GM23248 (cell line): ENCODE measurements at regions not wholly inside any gene's neighbourhood (a gene's known extent, or its start where the extent isn't known, plus 50 kb on each side); places are given as distances from the start of the nearest gene placed in this dataset.
"Not testable (repeated sequence)": the region's sequence is repeated elsewhere in the genome, so short reads cannot be mapped to it uniquely, and the experiment has no call there.

Source experiments
- DNase-seq: peaks from one replicate; pipeline ENCODE4 v3.0.0-alpha.2; 2015
- H2AFZ ChIP-seq: fragments of 200-600 bp; sonication (generic); 2 replicates; pipeline ENCODE4 v1.6.1; 2016; ENCODE audit warnings: antibody characterized with exemption
- H3F3A ChIP-seq: fragments of 200-600 bp; sonication (generic); 2 replicates; pipeline ENCODE4 v1.6.1; 2016; ENCODE audit warnings: mild to moderate bottlenecking, antibody characterized with exemption, mixed run types; ENCODE audit not compliant: insufficient read depth
- H3K27ac ChIP-seq: fragments of 200-600 bp; sonication (generic); 2 replicates; pipeline ENCODE4 v1.5.1; 2016; ENCODE audit warnings: mild to moderate bottlenecking
- H3K27me3 ChIP-seq: fragments of 200-600 bp; sonication (generic); replicated peaks from 2 replicates; pipeline ENCODE4 v1.6.1; 2016; ENCODE audit warnings: mild to moderate bottlenecking; ENCODE audit not compliant: insufficient read depth
- H3K36me3 ChIP-seq: fragments of 200-600 bp; sonication (generic); 2 replicates; pipeline ENCODE4 v1.6.1; 2016; ENCODE audit warnings: low read depth, mild to moderate bottlenecking
- H3K4me1 ChIP-seq: fragments of 200-600 bp; sonication (generic); 2 replicates; pipeline ENCODE4 v1.6.1; 2016; ENCODE audit warnings: mild to moderate bottlenecking; ENCODE audit not compliant: insufficient read depth
- H3K4me2 ChIP-seq: fragments of 200-600 bp; sonication (generic); one replicate; pipeline ENCODE4 v1.6.1; 2016; ENCODE audit warnings: mild to moderate bottlenecking; ENCODE audit not compliant: unreplicated experiment
- H3K4me3 ChIP-seq: fragments of 200-600 bp; sonication (generic); 2 replicates; pipeline ENCODE4 v1.5.1; 2016; ENCODE audit warnings: mild to moderate bottlenecking
- H3K79me2 ChIP-seq: fragments of 200-600 bp; sonication (generic); 2 replicates; pipeline ENCODE4 v1.6.1; 2016; ENCODE audit warnings: mild to moderate bottlenecking; ENCODE audit not compliant: insufficient read depth
- H3K9ac ChIP-seq: fragments of 200-600 bp; sonication (generic); 2 replicates; pipeline ENCODE4 v1.6.1; 2016; ENCODE audit warnings: mild to moderate bottlenecking
- H3K9me2 ChIP-seq: fragments of 200-600 bp; sonication (generic); 2 replicates; pipeline ENCODE4 v1.6.1; 2016; ENCODE audit warnings: mixed run types, mild to moderate bottlenecking, moderate library complexity; ENCODE audit not compliant: insufficient read depth
- H3K9me3 ChIP-seq: fragments of 200-600 bp; sonication (generic); one replicate; pipeline ENCODE4 v1.6.1; 2017; ENCODE audit warnings: low read depth
- H4K20me1 ChIP-seq: fragments of 200-600 bp; sonication (generic); 2 replicates; pipeline ENCODE4 v1.6.0; 2016; ENCODE audit not compliant: insufficient read depth
- EZH2 ChIP-seq: fragments of 200-600 bp; sonication (generic); IDR thresholded peaks from 2 replicates; pipeline ENCODE4 v1.6.1; 2018; ENCODE audit warnings: antibody characterized with exemption, mild to moderate bottlenecking; ENCODE audit not compliant: insufficient read depth, poor library complexity, severe bottlenecking
- EZH2phosphoT487 ChIP-seq: fragments of 200-600 bp; sonication (generic); IDR thresholded peaks from 2 replicates; pipeline ENCODE4 v1.6.1; 2018; ENCODE audit warnings: antibody characterized with exemption, moderate library complexity, mild to moderate bottlenecking, low read depth; ENCODE audit not compliant: insufficient read depth
- WGBS, 2 experiments: methylation state at CpG; one replicate each; pipeline ENCODE4 v1.1.6; 2015 to 2017; ENCODE audit warnings: low lambda C conversion rate in 2 of 2, low coverage in 1 of 2; ENCODE audit errors: missing lambda C conversion rate in 2 of 2; 5-methylcytosine and 5-hydroxymethylcytosine counted together
- in situ Hi-C: fragments of 300-500 bp; cut with MboI; formaldehyde crosslinking; loops from 2 replicates; pipeline ENCODE4 v1.15.0; 2020

GRCh38 chr6:153476243-153476642, 345.2 kb upstream of the RGS17 start:
- H3K27ac ChIP-seq: no peak overlapping the region
- no peak overlapping the region for H2AFZ ChIP-seq
- TF ChIP-seq EZH2phosphoT487 (no peak), EZH2 (no peak)

GRCh38 chr6:153465050-153465449, 334.0 kb upstream of the RGS17 start:
- H3K9me3 ChIP-seq: no peaks in the 10 kb centered on the region
- H4K20me1 ChIP-seq: no peaks in the 10 kb centered on the region
- no peak overlapping the region for H3K27ac ChIP-seq
- 15 to 25% methylated on average over 2 of the region's 2 CpGs for WGBS, 2 experiments
- no peak for TF ChIP-seq EZH2phosphoT487
- no peak for TF ChIP-seq EZH2
- H3K4me2 ChIP-seq: no peak overlapping the region
- no peak overlapping the region for H2AFZ ChIP-seq
- no peaks in the 10 kb centered on the region for H3K27me3 ChIP-seq
- H3K9me2 ChIP-seq: no peaks in the 10 kb centered on the region
- H3K36me3 ChIP-seq: no peaks in the 10 kb centered on the region
- H3F3A ChIP-seq: no peaks in the 10 kb centered on the region
- H3K9ac ChIP-seq: no peak overlapping the region
- in situ Hi-C loops: no loop called here
- no peaks in the 10 kb centered on the region for H3K79me2 ChIP-seq
- DNase-seq: no peak
- no peak overlapping the region for H3K4me3 ChIP-seq
- no peaks in the 10 kb centered on the region for H3K4me1 ChIP-seq

More at GRCh38 chr6:153476243-153476642, 345.2 kb upstream of the RGS17 start:
- Histone ChIP-seq H3K9me3 (no peaks in the 10 kb centered on the region), H3K4me3 (no peak overlapping the region), H3K36me3 (no peaks in the 10 kb centered on the region), H3K4me2 (no peak overlapping the region), H3K4me1 (no peaks in the 10 kb centered on the region), H3K9ac (no peak overlapping the region), H3F3A (no peaks in the 10 kb centered on the region), H3K9me2 (0 out of 2 replicates have a peak, but pooled peaks cover 3% of the 10 kb centered on the region), H3K27me3 (no peaks in the 10 kb centered on the region), H4K20me1 (no peaks in the 10 kb centered on the region), H3K79me2 (no peaks in the 10 kb centered on the region)
- no peak for DNase-seq
- in situ Hi-C loops: no loop called here
- WGBS, 2 experiments: 39 to 46% methylated on average over 6 of the region's 6 CpGs

- Histone ChIP-seq H2AFZ (no peak overlapping the region), H3F3A (no peaks in the 10 kb centered on the region), H3K4me1 (no peaks in the 10 kb centered on the region), H3K79me2 (no peaks in the 10 kb centered on the region), H3K27ac (no peak overlapping the region), H3K9ac (no peak overlapping the region), H3K4me2 (no peak overlapping the region), H3K9me3 (no peaks in the 10 kb centered on the region), H3K36me3 (no peaks in the 10 kb centered on the region), H4K20me1 (no peaks in the 10 kb centered on the region), H3K9me2 (no peaks in the 10 kb centered on the region), H3K27me3 (no peaks in the 10 kb centered on the region), H3K4me3 (no peak overlapping the region)
- DNase-seq: peak; percentile 15
- in situ Hi-C loops: no loop called here
- TF ChIP-seq EZH2: no peak
- no peak for TF ChIP-seq EZH2phosphoT487
These were observed 318.2 kb upstream of the RGS17 start for GRCh38 chr6:153449279-153449678.

GRCh38 chr6:153442749-153443148, 311.7 kb upstream of the RGS17 start:
- H3K9me3 ChIP-seq, H2AFZ ChIP-seq, H3K27me3 ChIP-seq, in situ Hi-C loops, DNase-seq, H3K4me3 ChIP-seq, H3K79me2 ChIP-seq, H3K4me1 ChIP-seq, H3K9me2 ChIP-seq, H4K20me1 ChIP-seq, H3K9ac ChIP-seq, H3K4me2 ChIP-seq, H3F3A ChIP-seq, H3K36me3 ChIP-seq, H3K27ac ChIP-seq: not testable (repeated sequence)
- WGBS, 2 experiments: 3 to 13% methylated on average over 2 of the region's 2 CpGs

GRCh38 chr6:153442096-153442495, 311.0 kb upstream of the RGS17 start:
- H3K4me3 ChIP-seq: no peak overlapping the region
- H3K4me1 ChIP-seq: no peaks in the 10 kb centered on the region
- no peaks in the 10 kb centered on the region for H3K36me3 ChIP-seq
- H2AFZ ChIP-seq: no peak overlapping the region
- no peak overlapping the region for H3K27ac ChIP-seq
- no peaks in the 10 kb centered on the region for H3K79me2 ChIP-seq
- no peaks in the 10 kb centered on the region for H3F3A ChIP-seq
- H3K9me2 ChIP-seq: no peaks in the 10 kb centered on the region
- no peaks in the 10 kb centered on the region for H4K20me1 ChIP-seq
- in situ Hi-C loops: no loop called here
- H3K27me3 ChIP-seq: no peaks in the 10 kb centered on the region
- H3K9ac ChIP-seq: no peak overlapping the region
- 3 to 6% methylated on average over 2 of the region's 2 CpGs for WGBS, 2 experiments
- no peak for TF ChIP-seq EZH2phosphoT487
- TF ChIP-seq EZH2: no peak
- H3K4me2 ChIP-seq: no peak overlapping the region
- no peaks in the 10 kb centered on the region for H3K9me3 ChIP-seq
- DNase-seq: no peak
